Lower leg skin (tissue), 3 donors: ENCODE measurements at regions not wholly inside any gene's neighbourhood (a gene's known extent, or its start where the extent isn't known, plus 50 kb on each side); places are given as distances from the start of the nearest gene placed in this dataset.

Source experiments
- CTCF ChIP-seq, 3 donors: fragments of 450-650 bp; IDR thresholded peaks; one replicate each; pipeline ENCODE4 v1.5.1; 2016; ENCODE audit warnings: antibody characterized with exemption in 3 of 3, mild to moderate bottlenecking in 3 of 3, moderate library complexity in 2 of 3
- POLR2A ChIP-seq, 2 donors: fragments of 450-650 bp; IDR thresholded peaks; one replicate each; pipeline ENCODE4 v1.6.1; 2016 to 2017; ENCODE audit warnings: antibody characterized with exemption in 2 of 2, mild to moderate bottlenecking in 1 of 2, moderate library complexity in 1 of 2

GRCh38 chr5:104967806-104968410 is 1405.3 kb upstream of the NUDT12 start:
- no peak for TF ChIP-seq CTCF (IDR thresholded peaks at IDR 0.05)
- TF ChIP-seq POLR2A (IDR thresholded peaks at IDR 0.05): no peak
